ENCODE measurements at regions not wholly inside any gene's neighbourhood (a gene's known extent, or its start where the extent isn't known, plus 50 kb on each side); places are given as distances from the start of the nearest gene placed in this dataset.

- peak in 1 of 2 experiments; percentile 26; a peak in 1 of 4 replicates for TF ChIP-seq MAZ (CRISPR knock-in tag; conservative IDR thresholded peaks at IDR 0.05 in 1 of 2, IDR thresholded peaks at IDR 0.05 in 1 of 2)
- TF ChIP-seq FOXJ2 (tag; IDR thresholded peaks at IDR 0.05) = 0 out of 2 replicates have a peak, but pooled peaks have one; percentile 32
- peak; percentile 40; the same call in 1 of the 2 replicates for TF ChIP-seq ZFX (CRISPR knock-in tag; IDR thresholded peaks at IDR 0.05)
- no peak for TF ChIP-seq NR2C2 (CRISPR knock-in tag; IDR thresholded peaks at IDR 0.05)
- peak; percentile 53; the same call in 1 of the 2 replicates for TF ChIP-seq NR2C2 (tag; IDR thresholded peaks at IDR 0.05)
- no peak for TF ChIP-seq SIN3A (IDR thresholded peaks at IDR 0.05; ENCODE audit: borderline replicate concordance in 2 of 2, control insufficient read depth in 1 of 2, low read depth in 2 of 2, low read length in 2 of 2)
- TF ChIP-seq SNIP1 (IDR thresholded peaks at IDR 0.05; ENCODE audit: low read depth) = no peak
- no peak for TF ChIP-seq RBM15 (IDR thresholded peaks at IDR 0.05; ENCODE audit: insufficient read depth, low read length)
- no peak for TF ChIP-seq NBN (IDR thresholded peaks at IDR 0.05; ENCODE audit: low read depth)
- TF ChIP-seq MTA3 (IDR thresholded peaks at IDR 0.05; ENCODE audit: borderline replicate concordance) = no peak
- no peak for TF ChIP-seq ZNF347 (CRISPR knock-in tag; IDR thresholded peaks at IDR 0.05; ENCODE audit: low read depth)
- no peak for TF ChIP-seq L3MBTL2 (IDR thresholded peaks at IDR 0.05)
- TF ChIP-seq BCOR (IDR thresholded peaks at IDR 0.05) = peak; percentile 99; the same call in 1 of the 2 replicates
- TF ChIP-seq ELF2 (CRISPR knock-in tag; IDR thresholded peaks at IDR 0.05) = peak; percentile 65; the same call in 1 of the 2 replicates
- TF ChIP-seq MAFF (IDR thresholded peaks at IDR 0.05; ENCODE audit: low read length) = no peak
- no peak for TF ChIP-seq ZNF785 (CRISPR knock-in tag; IDR thresholded peaks at IDR 0.05)
- TF ChIP-seq TFAP4 (CRISPR knock-in tag; IDR thresholded peaks at IDR 0.05; ENCODE audit: borderline replicate concordance) = 0 out of 2 replicates have a peak, but pooled peaks have one; percentile 9
- no peak for TF ChIP-seq ZNF23 (CRISPR knock-in tag; IDR thresholded peaks at IDR 0.05)
- TF ChIP-seq NR2C1 (IDR thresholded peaks at IDR 0.05) = no peak
- 0 out of 2 replicates have a peak, but pooled peaks have one; percentile 5 for TF ChIP-seq NR2C1 (tag; IDR thresholded peaks at IDR 0.05)
- no peak for TF ChIP-seq HINFP (tag; conservative IDR thresholded peaks at IDR 0.05; ENCODE audit: low read depth)
- TF ChIP-seq CHD4 (IDR thresholded peaks at IDR 0.05; ENCODE audit: insufficient read depth, insufficient replicate concordance, low read depth, low read length, poor library complexity, severe bottlenecking) = peak; percentile 97
- peak; percentile 63 for TF ChIP-seq PHF20 (IDR thresholded peaks at IDR 0.05; ENCODE audit: partially characterized antibody)
- TF ChIP-seq KDM1A (IDR thresholded peaks at IDR 0.05) = peak; percentile 91 to 94
- no peak for TF ChIP-seq RBM39 (optimal IDR thresholded peaks at IDR 0.05; ENCODE audit: low read depth, low read length)
These were observed 142.1 kb downstream of the VEGFA start (continued) for GRCh38 chr6:43912116-43912577.

All from K562 (cell line).